Progenitor cell of endocrine pancreas (in vitro differentiated cells): ENCODE measurements at regions not wholly inside any gene's neighbourhood (a gene's known extent, or its start where the extent isn't known, plus 50 kb on each side); places are given as distances from the start of the nearest gene placed in this dataset.
"Not testable (repeated sequence)": the region's sequence is repeated elsewhere in the genome, so short reads cannot be mapped to it uniquely, and the experiment has no call there.

Experiments used
- DNase-seq: peaks from one replicate; pipeline ENCODE4 v3.0.0; 2021; ENCODE audit warnings: low spot score; ENCODE audit not compliant: unreplicated experiment
- H3K27ac Mint-ChIP-seq: 2 replicates; pipeline ENCODE4 v1.8.0; 2021; ENCODE audit warnings: mild to moderate bottlenecking, moderate library complexity, mixed read lengths
- H3K27me3 Mint-ChIP-seq: 2 replicates; pipeline ENCODE4 v1.8.0; 2021; ENCODE audit warnings: mixed read lengths
- H3K36me3 Mint-ChIP-seq: 2 replicates; pipeline ENCODE4 v1.8.0; 2022; ENCODE audit warnings: mixed read lengths; ENCODE audit not compliant: insufficient read depth
- H3K4me1 Mint-ChIP-seq: 2 replicates; pipeline ENCODE4 v1.8.0; 2021; ENCODE audit warnings: low read depth, mixed read lengths
- H3K4me3 Mint-ChIP-seq: 2 replicates; pipeline ENCODE4 v1.8.0; 2021; ENCODE audit warnings: low read depth, mild to moderate bottlenecking, moderate library complexity, mixed read lengths
- H3K9me3 Mint-ChIP-seq: 2 replicates; pipeline ENCODE4 v1.8.0; 2021; ENCODE audit warnings: low read depth, mixed read lengths
- CTCF ChIP-seq: fragments of 200-600 bp; sonication (generic); IDR thresholded peaks from one replicate; pipeline ENCODE4 v1.5.0; 2021; ENCODE audit warnings: antibody characterized with exemption, mild to moderate bottlenecking; ENCODE audit not compliant: unreplicated experiment

- Mint-ChIP-seq H3K27me3 (peaks cover 14% of the 10 kb centered on the region), H3K4me1 (peaks cover 13% of the 10 kb centered on the region), H3K4me3 (no peak overlapping the region), H3K27ac (no peak overlapping the region), H3K36me3 (peaks cover 1% of the 10 kb centered on the region), H3K9me3 (peaks cover 7% of the 10 kb centered on the region)
- TF ChIP-seq CTCF: no peak
- DNase-seq: no peak
These were observed 260.4 kb downstream of the DEPDC1B start for GRCh38 chr5:60439552-60439951.

GRCh38 chr5:60437308-60437707, 262.7 kb downstream of the DEPDC1B start:
- Mint-ChIP-seq H3K27me3 (no peaks in the 10 kb centered on the region), H3K36me3 (peaks cover 1% of the 10 kb centered on the region), H3K9me3 (peaks cover 12% of the 10 kb centered on the region), H3K27ac (no peak overlapping the region), H3K4me1 (peaks cover 9% of the 10 kb centered on the region), H3K4me3 (no peak overlapping the region)
- no peak for DNase-seq
- no peak for TF ChIP-seq CTCF

- no peaks in the 10 kb centered on the region for H3K27me3 Mint-ChIP-seq
- H3K4me3 Mint-ChIP-seq: no peak overlapping the region
- H3K36me3 Mint-ChIP-seq: peaks cover 3% of the 10 kb centered on the region
- peaks cover 9% of the 10 kb centered on the region for H3K4me1 Mint-ChIP-seq
- DNase-seq: no peak
- H3K27ac Mint-ChIP-seq: no peak overlapping the region
- TF ChIP-seq CTCF: no peak
- peaks cover 13% of the 10 kb centered on the region for H3K9me3 Mint-ChIP-seq
These were observed 263.4 kb downstream of the DEPDC1B start for GRCh38 chr5:60436518-60436917.

GRCh38 chr5:60435808-60436207, 264.2 kb downstream of the DEPDC1B start:
- peaks cover 8% of the 10 kb centered on the region for H3K9me3 Mint-ChIP-seq
- H3K27ac Mint-ChIP-seq: no peak overlapping the region
- no peaks in the 10 kb centered on the region for H3K27me3 Mint-ChIP-seq
- peaks cover 3% of the 10 kb centered on the region for H3K36me3 Mint-ChIP-seq
- no peak for DNase-seq
- no peak overlapping the region for H3K4me3 Mint-ChIP-seq
- TF ChIP-seq CTCF: no peak
- peaks cover 9% of the 10 kb centered on the region for H3K4me1 Mint-ChIP-seq

GRCh38 chr5:60426189-60426588, 273.8 kb downstream of the DEPDC1B start:
- H3K27me3 Mint-ChIP-seq, H3K36me3 Mint-ChIP-seq, H3K4me3 Mint-ChIP-seq, H3K4me1 Mint-ChIP-seq, H3K27ac Mint-ChIP-seq, DNase-seq: not testable (repeated sequence)
- peaks cover 25% of the 10 kb centered on the region for H3K9me3 Mint-ChIP-seq

GRCh38 chr5:60420773-60421172, 279.2 kb downstream of the DEPDC1B start:
- H3K36me3 Mint-ChIP-seq, H3K4me1 Mint-ChIP-seq, H3K4me3 Mint-ChIP-seq, DNase-seq, H3K27me3 Mint-ChIP-seq, H3K27ac Mint-ChIP-seq: not testable (repeated sequence)
- peaks cover 22% of the 10 kb centered on the region for H3K9me3 Mint-ChIP-seq
